T-helper 2 cell treated with Interferon-gamma antibody and Interleukin-4, amounts not matched to agents 5 μg/mL and 100 μg/mL, for 36 hours (primary cell): ENCODE measurements at regions not wholly inside any gene's neighbourhood (a gene's known extent, or its start where the extent isn't known, plus 50 kb on each side); places are given as distances from the start of the nearest gene placed in this dataset.

ENCODE experiments used
- DNase-seq: peaks from one replicate; pipeline ENCODE4 v3.0.0; 2021; ENCODE audit warnings: low spot score
- H3K27ac Mint-ChIP-seq: one replicate; pipeline ENCODE4 v1.8.0; 2021; ENCODE audit warnings: mild to moderate bottlenecking, mixed read lengths
- H3K27me3 Mint-ChIP-seq: one replicate; pipeline ENCODE4 v1.8.0; 2021; ENCODE audit warnings: low read depth, mixed read lengths
- H3K36me3 Mint-ChIP-seq: one replicate; pipeline ENCODE4 v1.8.0; 2021; ENCODE audit warnings: low read depth, mixed read lengths
- H3K4me1 Mint-ChIP-seq: one replicate; pipeline ENCODE4 v1.8.0; 2021; ENCODE audit warnings: low read depth, mixed read lengths
- H3K4me3 Mint-ChIP-seq: one replicate; pipeline ENCODE4 v1.8.0; 2022; ENCODE audit warnings: mild to moderate bottlenecking, moderate library complexity, mixed read lengths
- H3K9me3 Mint-ChIP-seq: one replicate; pipeline ENCODE4 v1.8.0; 2021; ENCODE audit warnings: mixed read lengths

- H3K4me1 Mint-ChIP-seq: no peaks in the 10 kb centered on the region
- H3K4me3 Mint-ChIP-seq: no peak overlapping the region
- no peaks in the 10 kb centered on the region for H3K27me3 Mint-ChIP-seq
- no peak overlapping the region for H3K27ac Mint-ChIP-seq
- no peaks in the 10 kb centered on the region for H3K9me3 Mint-ChIP-seq
- H3K36me3 Mint-ChIP-seq: no peaks in the 10 kb centered on the region
- DNase-seq: no peak
These were observed 66.0 kb upstream of the TENM3 start for GRCh38 chr4:182177166-182177565.

GRCh38 chr4:182179105-182179504, 64.1 kb upstream of the TENM3 start:
- H3K27ac Mint-ChIP-seq: no peak overlapping the region

GRCh38 chr4:182179751-182180150, 63.5 kb upstream of the TENM3 start:
- H3K4me1 Mint-ChIP-seq: no peaks in the 10 kb centered on the region
- no peak overlapping the region for H3K4me3 Mint-ChIP-seq
- H3K36me3 Mint-ChIP-seq: no peaks in the 10 kb centered on the region
- H3K9me3 Mint-ChIP-seq: no peaks in the 10 kb centered on the region
- no peak overlapping the region for H3K27ac Mint-ChIP-seq
- no peak for DNase-seq
- H3K27me3 Mint-ChIP-seq: no peaks in the 10 kb centered on the region

More at GRCh38 chr4:182179105-182179504, 64.1 kb upstream of the TENM3 start:
- Mint-ChIP-seq H3K36me3 (no peaks in the 10 kb centered on the region), H3K27me3 (no peaks in the 10 kb centered on the region), H3K9me3 (no peaks in the 10 kb centered on the region), H3K4me3 (no peak overlapping the region), H3K4me1 (no peaks in the 10 kb centered on the region)
- DNase-seq: no peak

DNA sequence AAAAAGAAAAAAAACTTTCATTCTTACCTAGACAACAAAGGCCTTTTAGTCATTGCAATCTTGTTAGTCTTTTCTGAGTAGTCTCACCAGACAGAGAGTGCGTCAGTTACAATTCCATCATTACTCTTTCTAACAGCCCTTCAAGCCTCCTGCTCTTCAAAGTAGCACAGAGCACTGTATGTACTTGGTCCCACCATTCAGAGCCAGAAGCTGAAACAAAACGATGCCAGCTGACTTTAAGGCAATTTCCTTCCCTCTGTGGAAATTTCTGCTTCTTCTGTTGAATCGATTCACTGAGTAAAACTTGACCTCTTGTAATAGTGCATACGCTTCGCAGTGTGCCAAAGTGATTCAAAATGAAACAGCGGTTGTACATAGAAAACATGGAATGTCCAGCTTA, 57.7 kb upstream of the TENM3 start:
- Mint-ChIP-seq H3K4me1 (no peaks in the 10 kb centered on the region), H3K36me3 (no peaks in the 10 kb centered on the region), H3K27me3 (no peaks in the 10 kb centered on the region), H3K27ac (no peak overlapping the region), H3K9me3 (no peaks in the 10 kb centered on the region), H3K4me3 (no peak overlapping the region)
- no peak for DNase-seq

GRCh38 chr4:182187674-182188073, 55.5 kb upstream of the TENM3 start:
- H3K27me3 Mint-ChIP-seq: no peaks in the 10 kb centered on the region
- H3K27ac Mint-ChIP-seq: no peak overlapping the region
- H3K4me1 Mint-ChIP-seq: no peaks in the 10 kb centered on the region
- DNase-seq: no peak
- no peak overlapping the region for H3K4me3 Mint-ChIP-seq
- no peaks in the 10 kb centered on the region for H3K36me3 Mint-ChIP-seq
- H3K9me3 Mint-ChIP-seq: no peaks in the 10 kb centered on the region

DNA sequence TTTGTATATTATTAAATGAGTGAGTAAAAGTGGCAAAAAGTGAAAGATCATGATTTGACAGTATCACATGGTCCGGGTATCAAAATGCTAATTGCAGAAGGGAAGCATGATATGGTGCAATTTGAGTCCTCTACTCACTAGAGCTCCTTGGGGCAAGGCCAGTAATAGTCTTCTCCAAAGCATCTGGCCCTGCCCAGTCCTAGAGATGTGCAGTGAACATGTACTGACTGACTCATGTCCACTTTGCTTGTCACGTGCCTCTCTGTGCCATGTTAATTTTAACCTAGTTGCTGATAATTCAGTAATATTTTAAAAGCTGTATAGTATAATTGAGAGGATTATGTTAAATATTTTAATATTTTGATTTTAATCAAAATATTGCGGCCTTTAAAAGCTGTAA, 54.6 kb upstream of the TENM3 start:
- Mint-ChIP-seq H3K9me3 (no peaks in the 10 kb centered on the region), H3K36me3 (no peaks in the 10 kb centered on the region), H3K4me1 (no peaks in the 10 kb centered on the region), H3K27me3 (no peaks in the 10 kb centered on the region), H3K27ac (no peak overlapping the region), H3K4me3 (no peak overlapping the region)
- no peak for DNase-seq

DNA sequence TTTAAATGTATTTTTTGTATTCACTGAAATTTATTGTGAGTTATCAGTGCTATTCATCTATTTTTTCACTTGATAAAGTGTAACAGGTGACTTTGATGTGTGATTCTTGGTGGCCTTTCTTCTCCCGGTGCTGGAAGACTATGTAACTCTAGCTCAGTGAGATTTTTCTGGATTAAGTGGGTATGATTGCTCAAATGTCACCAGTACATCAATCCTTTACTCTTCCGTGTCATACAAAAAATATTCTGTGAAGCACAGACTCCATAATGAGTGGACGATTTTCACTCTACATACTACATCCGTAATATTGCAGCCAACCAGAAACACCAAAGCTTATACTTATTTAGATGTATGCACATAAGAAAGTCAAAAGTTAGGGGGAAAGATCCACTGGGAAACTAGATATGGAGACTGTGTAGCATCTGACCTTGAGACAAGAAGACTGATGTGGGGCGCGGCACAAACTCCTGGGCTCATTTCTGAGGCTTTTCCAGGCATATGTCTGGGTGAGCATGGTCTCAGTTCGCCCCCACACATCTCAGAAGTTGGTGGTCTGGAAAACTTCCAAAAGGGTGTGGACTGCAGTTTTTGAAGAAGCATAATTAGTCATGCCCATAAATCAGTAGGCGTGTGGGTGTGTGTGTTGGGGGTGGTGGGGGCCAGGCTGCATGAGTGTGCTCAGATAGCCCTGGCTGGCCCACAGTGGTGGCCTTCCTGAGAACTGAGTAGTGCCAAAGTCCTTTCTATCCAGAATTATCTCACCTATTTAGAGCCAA, 53.9 kb upstream of the TENM3 start:
- H3K9me3 Mint-ChIP-seq: no peaks in the 10 kb centered on the region

DNA sequence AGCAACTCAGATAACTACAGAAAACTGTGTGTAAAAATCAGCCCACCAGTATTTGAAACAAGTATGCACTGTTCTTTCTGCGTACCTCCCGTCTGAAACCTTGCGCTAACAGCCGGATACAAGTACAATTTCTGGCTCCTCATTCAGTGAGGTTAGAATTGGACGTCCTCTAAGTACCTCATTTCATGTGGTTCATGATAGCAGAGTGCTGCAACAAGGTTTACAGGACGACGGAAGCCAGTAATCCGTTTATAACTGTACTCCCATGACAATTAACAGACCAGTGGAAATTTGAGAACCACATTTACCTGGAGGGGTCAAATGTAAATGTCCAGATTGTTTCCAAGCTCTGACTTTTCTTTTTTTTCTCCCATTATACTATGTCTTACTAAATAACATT, 52.9 kb upstream of the TENM3 start:
- Mint-ChIP-seq H3K27me3 (no peaks in the 10 kb centered on the region), H3K27ac (no peak overlapping the region), H3K9me3 (no peaks in the 10 kb centered on the region), H3K4me3 (no peak overlapping the region), H3K36me3 (no peaks in the 10 kb centered on the region), H3K4me1 (no peaks in the 10 kb centered on the region)
- no peak for DNase-seq

More for the DNA sequence above, 53.9 kb upstream of the TENM3 start:
- DNase-seq: no peak
- H3K4me1 Mint-ChIP-seq: no peaks in the 10 kb centered on the region
- no peaks in the 10 kb centered on the region for H3K27me3 Mint-ChIP-seq
- no peak overlapping the region for H3K27ac Mint-ChIP-seq
- H3K4me3 Mint-ChIP-seq: no peak overlapping the region
- no peaks in the 10 kb centered on the region for H3K36me3 Mint-ChIP-seq

DNA sequence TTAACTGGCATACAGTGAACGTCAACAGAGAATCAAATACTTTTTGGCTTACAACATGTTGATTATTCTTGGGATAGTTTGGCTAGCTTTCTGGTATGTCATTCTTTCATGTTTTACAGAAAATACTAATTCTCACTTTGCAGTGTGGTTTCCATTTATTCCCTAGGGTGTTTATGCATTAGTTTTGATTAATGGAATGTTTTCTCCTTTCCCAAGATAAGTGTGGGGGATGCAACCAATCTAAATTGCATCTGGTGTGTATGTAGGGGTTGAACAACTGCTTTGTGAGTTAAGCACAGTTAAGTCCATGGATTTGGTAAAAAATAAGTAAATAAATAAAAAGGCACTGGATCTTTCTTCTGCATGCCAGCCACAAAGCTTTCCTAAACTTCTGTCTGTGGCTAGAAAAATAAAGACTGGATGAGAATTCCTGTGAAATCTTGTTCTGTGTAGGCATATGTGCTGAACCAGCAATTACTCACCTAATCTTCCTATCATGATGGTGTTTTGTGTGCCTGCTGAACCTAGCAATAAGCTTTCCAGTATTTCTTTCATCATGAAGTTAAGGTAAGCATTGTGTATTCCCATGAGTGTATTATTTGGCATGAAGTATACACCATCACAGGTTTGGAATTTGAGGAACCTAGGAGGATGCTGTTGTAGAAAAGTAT, 50.6 kb upstream of the TENM3 start:
- H3K4me3 Mint-ChIP-seq: no peak overlapping the region
- H3K36me3 Mint-ChIP-seq: no peaks in the 10 kb centered on the region
- H3K27me3 Mint-ChIP-seq: no peaks in the 10 kb centered on the region
- no peaks in the 10 kb centered on the region for H3K4me1 Mint-ChIP-seq
- DNase-seq: no peak
- H3K9me3 Mint-ChIP-seq: peaks cover 4% of the 10 kb centered on the region
- no peak overlapping the region for H3K27ac Mint-ChIP-seq

DNA sequence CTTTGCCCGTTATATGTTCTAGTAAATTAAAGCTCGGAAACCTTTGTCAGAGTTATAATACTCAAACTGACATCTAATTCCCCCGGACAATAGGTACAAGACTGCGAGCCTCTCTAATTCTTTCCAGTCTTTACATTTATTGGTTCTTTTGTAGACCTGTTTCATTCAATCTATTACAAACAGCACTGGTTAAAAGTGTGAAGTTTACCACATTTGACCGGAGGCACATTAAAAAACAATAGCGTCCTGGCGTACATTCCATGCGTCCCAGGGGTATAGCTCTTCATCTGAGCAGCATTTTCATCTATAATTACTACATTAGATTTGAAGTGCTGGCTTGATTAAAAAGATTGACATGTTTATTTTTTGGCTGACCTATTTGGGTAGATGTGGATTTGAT, 49.9 kb upstream of the TENM3 start:
- Mint-ChIP-seq H3K9me3 (peaks cover 4% of the 10 kb centered on the region), H3K4me1 (no peaks in the 10 kb centered on the region), H3K36me3 (no peaks in the 10 kb centered on the region), H3K27ac (no peak overlapping the region), H3K27me3 (no peaks in the 10 kb centered on the region), H3K4me3 (no peak overlapping the region)
- DNase-seq: no peak
